KMS-11 (cell line): ENCODE measurements at regions not wholly inside any gene's neighbourhood (a gene's known extent, or its start where the extent isn't known, plus 50 kb on each side); places are given as distances from the start of the nearest gene placed in this dataset.

Experiments
- H2AFZ ChIP-seq: fragments of 200-600 bp; sonication (generic); 2 replicates; pipeline ENCODE4 v1.6.1; 2016; ENCODE audit warnings: antibody characterized with exemption, mixed run types, low read depth
- H3K27ac ChIP-seq: fragments of 200-600 bp; sonication (generic); 2 replicates; pipeline ENCODE4 v1.6.1; 2016; ENCODE audit warnings: mild to moderate bottlenecking, mixed run types
- H3K27me3 ChIP-seq: fragments of 200-600 bp; sonication (generic); 2 replicates; pipeline ENCODE4 v1.6.1; 2017; ENCODE audit warnings: mild to moderate bottlenecking, low read depth, mixed run types, moderate library complexity; ENCODE audit not compliant: insufficient read depth
- H3K36me3 ChIP-seq: fragments of 200-600 bp; sonication (generic); 2 replicates; pipeline ENCODE4 v1.6.1; 2017; ENCODE audit warnings: mild to moderate bottlenecking, mixed run types; ENCODE audit not compliant: insufficient read depth
- H3K4me1 ChIP-seq: fragments of 200-600 bp; sonication (generic); 2 replicates; pipeline ENCODE4 v1.6.1; 2016; ENCODE audit warnings: mild to moderate bottlenecking, low read depth, mixed run types; ENCODE audit not compliant: poor library complexity, severe bottlenecking
- H3K4me2 ChIP-seq: fragments of 200-600 bp; sonication (generic); 2 replicates; pipeline ENCODE4 v1.7.0; 2016; ENCODE audit warnings: mild to moderate bottlenecking, mixed run types
- H3K4me3 ChIP-seq: fragments of 200-600 bp; sonication (generic); IDR thresholded peaks from 2 replicates; pipeline ENCODE4 v1.6.1; 2017; ENCODE audit warnings: low read depth, low read length, mixed read lengths; ENCODE audit not compliant: insufficient read depth
- H3K79me2 ChIP-seq: fragments of 200-600 bp; sonication (generic); 2 replicates; pipeline ENCODE4 v1.6.1; 2016; ENCODE audit warnings: low read depth, mixed run types; ENCODE audit not compliant: insufficient read depth
- H3K9ac ChIP-seq: fragments of 200-600 bp; sonication (generic); 2 replicates; pipeline ENCODE4 v1.6.1; 2016; ENCODE audit warnings: mild to moderate bottlenecking, mixed run types
- H4K20me1 ChIP-seq: fragments of 200-600 bp; sonication (generic); 2 replicates; pipeline ENCODE4 v1.6.1; 2016; ENCODE audit warnings: mild to moderate bottlenecking, mixed run types; ENCODE audit not compliant: insufficient read depth
- TF ChIP-seq, protein P1 (sequence below): fragments of 200-600 bp; sonication (generic); conservative IDR thresholded peaks from 2 replicates; pipeline ENCODE4 v1.6.1; 2017; ENCODE audit warnings: low read depth, mild to moderate bottlenecking, antibody characterized with exemption, low read length, moderate library complexity, mixed read lengths

GRCh38 chr20:43300901-43301300 lies 111.2 kb upstream of the PTPRT start:
- Histone ChIP-seq H3K27me3 (no peaks in the 10 kb centered on the region), H3K4me1 (no peaks in the 10 kb centered on the region), H3K9ac (no peak overlapping the region), H4K20me1 (no peaks in the 10 kb centered on the region), H2AFZ (no peak overlapping the region), H3K27ac (no peak overlapping the region), H3K4me2 (no peak overlapping the region), H3K4me3 (no peak overlapping the region), H3K36me3 (no peaks in the 10 kb centered on the region), H3K79me2 (no peaks in the 10 kb centered on the region)
- TF ChIP-seq, protein P1, sequence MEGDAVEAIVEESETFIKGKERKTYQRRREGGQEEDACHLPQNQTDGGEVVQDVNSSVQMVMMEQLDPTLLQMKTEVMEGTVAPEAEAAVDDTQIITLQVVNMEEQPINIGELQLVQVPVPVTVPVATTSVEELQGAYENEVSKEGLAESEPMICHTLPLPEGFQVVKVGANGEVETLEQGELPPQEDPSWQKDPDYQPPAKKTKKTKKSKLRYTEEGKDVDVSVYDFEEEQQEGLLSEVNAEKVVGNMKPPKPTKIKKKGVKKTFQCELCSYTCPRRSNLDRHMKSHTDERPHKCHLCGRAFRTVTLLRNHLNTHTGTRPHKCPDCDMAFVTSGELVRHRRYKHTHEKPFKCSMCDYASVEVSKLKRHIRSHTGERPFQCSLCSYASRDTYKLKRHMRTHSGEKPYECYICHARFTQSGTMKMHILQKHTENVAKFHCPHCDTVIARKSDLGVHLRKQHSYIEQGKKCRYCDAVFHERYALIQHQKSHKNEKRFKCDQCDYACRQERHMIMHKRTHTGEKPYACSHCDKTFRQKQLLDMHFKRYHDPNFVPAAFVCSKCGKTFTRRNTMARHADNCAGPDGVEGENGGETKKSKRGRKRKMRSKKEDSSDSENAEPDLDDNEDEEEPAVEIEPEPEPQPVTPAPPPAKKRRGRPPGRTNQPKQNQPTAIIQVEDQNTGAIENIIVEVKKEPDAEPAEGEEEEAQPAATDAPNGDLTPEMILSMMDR: no peak

GRCh38 chr20:43295781-43296180 lies 106.1 kb upstream of the PTPRT start:
- TF ChIP-seq, protein P1: no peak
- Histone ChIP-seq H3K27ac (no peak overlapping the region), H2AFZ (no peak overlapping the region), H3K79me2 (no peaks in the 10 kb centered on the region), H3K4me1 (no peaks in the 10 kb centered on the region), H3K4me2 (no peak overlapping the region), H3K27me3 (no peaks in the 10 kb centered on the region), H3K9ac (no peak overlapping the region), H3K36me3 (no peaks in the 10 kb centered on the region), H4K20me1 (no peaks in the 10 kb centered on the region), H3K4me3 (no peak overlapping the region)

GRCh38 chr20:43295263-43295662 lies 105.6 kb upstream of the PTPRT start:
- H4K20me1 ChIP-seq: no peaks in the 10 kb centered on the region
- no peaks in the 10 kb centered on the region for H3K4me1 ChIP-seq
- H3K9ac ChIP-seq: no peak overlapping the region
- no peaks in the 10 kb centered on the region for H3K79me2 ChIP-seq
- TF ChIP-seq, protein P1: no peak
- no peak overlapping the region for H3K4me3 ChIP-seq
- H3K27me3 ChIP-seq: no peaks in the 10 kb centered on the region
- H3K36me3 ChIP-seq: no peaks in the 10 kb centered on the region
- H3K4me2 ChIP-seq: no peak overlapping the region
- no peak overlapping the region for H3K27ac ChIP-seq
- no peak overlapping the region for H2AFZ ChIP-seq

- H4K20me1 ChIP-seq: no peaks in the 10 kb centered on the region
- no peaks in the 10 kb centered on the region for H3K79me2 ChIP-seq
- H3K27me3 ChIP-seq: no peaks in the 10 kb centered on the region
- no peaks in the 10 kb centered on the region for H3K4me1 ChIP-seq
- no peaks in the 10 kb centered on the region for H3K36me3 ChIP-seq
- no peak overlapping the region for H2AFZ ChIP-seq
- TF ChIP-seq, protein P1: no peak
- no peak overlapping the region for H3K27ac ChIP-seq
- no peak overlapping the region for H3K4me2 ChIP-seq
- H3K4me3 ChIP-seq: no peak overlapping the region
- H3K9ac ChIP-seq: no peak overlapping the region
Observed at GRCh38 chr20:43294031-43294430, 104.3 kb upstream of the PTPRT start.
